NCI-H2107 (cell line): ENCODE measurements at regions not wholly inside any gene's neighbourhood (a gene's known extent, or its start where the extent isn't known, plus 50 kb on each side); places are given as distances from the start of the nearest gene placed in this dataset.

Source experiments
- DNase-seq: peaks from one replicate; lab custom pipeline; 2025; lab: John Stamatoyannopoulos, UW

GRCh38 chr7:114112806-114113205, 194.0 kb upstream of the PPP1R3A start:
- DNase-seq = no peak

GRCh38 chr7:114110666-114111065, 191.9 kb upstream of the PPP1R3A start:
- no peak for DNase-seq

- DNase-seq = no peak
Measured at GRCh38 chr7:114109721-114110120, 190.9 kb upstream of the PPP1R3A start.

GRCh38 chr7:114109304-114109703, 190.5 kb upstream of the PPP1R3A start:
- no peak for DNase-seq

- DNase-seq = no peak
Measured at GRCh38 chr7:114108510-114108909, 189.7 kb upstream of the PPP1R3A start.

- DNase-seq = no peak
Measured at GRCh38 chr7:114107522-114107921, 188.7 kb upstream of the PPP1R3A start.

GRCh38 chr7:114104035-114104434, 185.2 kb upstream of the PPP1R3A start:
- DNase-seq = no peak

GRCh38 chr7:114102996-114103395, 184.2 kb upstream of the PPP1R3A start:
- DNase-seq = no peak

- no peak for DNase-seq
Measured at GRCh38 chr7:114102131-114102530, 183.3 kb upstream of the PPP1R3A start.

GRCh38 chr7:114100810-114101209, 182.0 kb upstream of the PPP1R3A start:
- DNase-seq = no peak

- no peak for DNase-seq
Measured at GRCh38 chr7:114099337-114099736, 180.5 kb upstream of the PPP1R3A start.

- no peak for DNase-seq
Measured at GRCh38 chr7:114095885-114096284, 177.1 kb upstream of the PPP1R3A start.

- DNase-seq = no peak
Measured at GRCh38 chr7:114088470-114088940, 169.7 kb upstream of the PPP1R3A start.

- DNase-seq = no peak
Measured at GRCh38 chr7:114087653-114088469, 169.1 kb upstream of the PPP1R3A start.

GRCh38 chr7:114086914-114087652, 168.3 kb upstream of the PPP1R3A start:
- no peak for DNase-seq

- DNase-seq = no peak
Measured at GRCh38 chr7:114086537-114086913, 167.7 kb upstream of the PPP1R3A start.

- peak; percentile 35 for DNase-seq
Measured at GRCh38 chr7:114085592-114086501, 167.0 kb upstream of the PPP1R3A start.

GRCh38 chr7:114085313-114085591, 166.4 kb upstream of the PPP1R3A start:
- no peak for DNase-seq

GRCh38 chr7:114084472-114085312, 165.9 kb upstream of the PPP1R3A start:
- DNase-seq = no peak

GRCh38 chr7:114084002-114084471, 165.2 kb upstream of the PPP1R3A start:
- DNase-seq = no peak
